Heart left ventricle (tissue), 13 donors: ENCODE measurements at regions not wholly inside any gene's neighbourhood (a gene's known extent, or its start where the extent isn't known, plus 50 kb on each side); places are given as distances from the start of the nearest gene placed in this dataset.

Experiments
- POLR2A ChIP-seq, 2 donors: fragments of 450-650 bp; IDR thresholded peaks; one replicate each; pipeline ENCODE4 v1.6.1; 2017; ENCODE audit warnings: antibody characterized with exemption in 2 of 2, mild to moderate bottlenecking in 2 of 2, moderate library complexity in 2 of 2
- TF ChIP-seq, protein P1 (sequence below), 12 donors: fragments of 200-600 bp; sonication (generic) in 4 of 12; IDR thresholded peaks; one replicate each; pipeline versions ENCODE4 v1.5.0 to v1.8.0; 2018 to 2022; ENCODE audit warnings: antibody characterized with exemption in 12 of 12, mild to moderate bottlenecking in 5 of 12
- donor health status: ischemic (EF 13 %, LVEDD 7.1; RV severe dilation, severe dysfunction).
- donor health status: DM: no; HTN: yes; CAD: no.
- donor health status: DM: no; HTN: no; CAD: no.
- donor health status: ischemic (EF 25% LVEDD 6.9; RV normal size, moderate dysfunction).
- donor health status: ischemic (EF 25% LVEDD 5.7; RV mildly dilated, moderate dysfunction).
- donor health status: ischemic (EF 35%, LVEDD 5.7; RV mildly dilated, moderate dysfunction).
- donor health status: nonischemic (EF 11% LVEDD 7.7; RV severe dilation, severe dysfunction).
- donor health status: DM: yes; HTN: yes; CAD: no.
- donor health status: PGD.
- donor health status: ischemic (EF 29% LVEDD 5.4; RV normal size, mild dysfunction).
- donor health status: nonischemic (EF 23%, LVEDD 6.1; RV moderate dilation, normal function).

GRCh38 chr12:5172886-5173285 is 129.2 kb downstream of the KCNA5 start:
- TF ChIP-seq, protein P1, sequence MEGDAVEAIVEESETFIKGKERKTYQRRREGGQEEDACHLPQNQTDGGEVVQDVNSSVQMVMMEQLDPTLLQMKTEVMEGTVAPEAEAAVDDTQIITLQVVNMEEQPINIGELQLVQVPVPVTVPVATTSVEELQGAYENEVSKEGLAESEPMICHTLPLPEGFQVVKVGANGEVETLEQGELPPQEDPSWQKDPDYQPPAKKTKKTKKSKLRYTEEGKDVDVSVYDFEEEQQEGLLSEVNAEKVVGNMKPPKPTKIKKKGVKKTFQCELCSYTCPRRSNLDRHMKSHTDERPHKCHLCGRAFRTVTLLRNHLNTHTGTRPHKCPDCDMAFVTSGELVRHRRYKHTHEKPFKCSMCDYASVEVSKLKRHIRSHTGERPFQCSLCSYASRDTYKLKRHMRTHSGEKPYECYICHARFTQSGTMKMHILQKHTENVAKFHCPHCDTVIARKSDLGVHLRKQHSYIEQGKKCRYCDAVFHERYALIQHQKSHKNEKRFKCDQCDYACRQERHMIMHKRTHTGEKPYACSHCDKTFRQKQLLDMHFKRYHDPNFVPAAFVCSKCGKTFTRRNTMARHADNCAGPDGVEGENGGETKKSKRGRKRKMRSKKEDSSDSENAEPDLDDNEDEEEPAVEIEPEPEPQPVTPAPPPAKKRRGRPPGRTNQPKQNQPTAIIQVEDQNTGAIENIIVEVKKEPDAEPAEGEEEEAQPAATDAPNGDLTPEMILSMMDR (IDR thresholded peaks at IDR 0.05): no peak
- TF ChIP-seq POLR2A (IDR thresholded peaks at IDR 0.05): no peak
